K562 (cell line): ENCODE measurements at regions not wholly inside any gene's neighbourhood (a gene's known extent, or its start where the extent isn't known, plus 50 kb on each side); places are given as distances from the start of the nearest gene placed in this dataset.
A peak's percentile ranks its signal among the peaks of the same experiment; 100 is the strongest.

ENCODE experiments used
- ATAC-seq: fragments of 200-7000 bp; cut with Tn5 transposase; 3 replicates; pipeline ENCODE4 v1.9.1; 2020; ENCODE audit warnings: moderate library complexity
- BruUV-seq: library from RNA; stranded (reverse); fragments of 400-500 nt; replicated peaks from 2 replicates; lab custom pipeline; 2021; lab: Mats Ljungman, UMichigan
- CTCF ChIA-PET: fragments of 300-600 bp; formaldehyde crosslinking; extraction: SDS; loops from one replicate; lab custom pipeline; 2021; ENCODE audit warnings: low intra/inter-chr PET ratio; lab: Yijun Ruan, JAX
- POLR2A ChIA-PET: fragments of 300-600, 350-650 bp; sonication (Branson Sonifier 250); formaldehyde crosslinking; extraction: SDS; loops from one replicate; lab custom pipeline; 2021; ENCODE audit warnings: antibody characterized with exemption, inconsistent platforms; lab: Yijun Ruan, JAX
- DNase-seq, 4 experiments: peaks; one replicate each; pipeline versions ENCODE4 v3.0.0 to v3.0.0-alpha.2; 2011 to 2018; ENCODE audit warnings: low spot score in 3 of 4, mixed read lengths in 3 of 4; ENCODE audit errors: extremely low read depth in 1 of 4
- FAIRE-seq: peaks from 2 replicates; lab custom pipeline; 2011; peaks lifted over from hg19 to GRCh38; lab: Jason Lieb, UNC
- H2AFZ ChIP-seq: 2 replicates; pipeline ENCODE4 v1.6.0; 2011; ENCODE audit warnings: low read depth, low read length, control low read depth, inconsistent platforms
- H3K27ac ChIP-seq: fragments of 200-600 bp; 3 replicates; pipeline ENCODE4 v1.8.0; 2011; ENCODE audit warnings: low read depth, mild to moderate bottlenecking, control low read depth, inconsistent platforms, low read length, moderate library complexity, mixed read lengths; ENCODE audit errors: extremely low read depth
- H3K27me3 ChIP-seq, 2 experiments: fragments of 300-600 bp in 1 of 2; 2 replicates in 1 of 2; 3 replicates in 1 of 2; pipeline versions ENCODE4 v1.6.0 to v1.8.0; 2011; ENCODE audit warnings: inconsistent platforms in 2 of 2, low read length in 2 of 2, mild to moderate bottlenecking in 1 of 2, mixed read lengths in 1 of 2, moderate library complexity in 1 of 2; ENCODE audit not compliant: control insufficient read depth in 2 of 2, insufficient read depth in 2 of 2
- H3K36me3 ChIP-seq: fragments of 300-600 bp; 3 replicates; pipeline ENCODE4 v1.8.0; 2011; ENCODE audit warnings: mild to moderate bottlenecking, low read length, inconsistent platforms; ENCODE audit not compliant: control insufficient read depth, insufficient read depth
- H3K4me1 ChIP-seq, 2 experiments: fragments of 200-600 bp in 1 of 2; replicated peaks in 1 of 2; 2 replicates in 1 of 2; 3 replicates in 1 of 2; pipeline versions ENCODE4 v1.5.1 to v1.8.0; 2011; ENCODE audit warnings: inconsistent platforms in 2 of 2, low read length in 2 of 2, mild to moderate bottlenecking in 1 of 2, mixed read lengths in 1 of 2, moderate library complexity in 1 of 2; ENCODE audit not compliant: control insufficient read depth in 2 of 2, insufficient read depth in 2 of 2
- H3K4me2 ChIP-seq: 2 replicates; pipeline ENCODE4 v1.6.1; 2011; ENCODE audit warnings: low read length, control low read depth, inconsistent platforms, mixed read lengths; ENCODE audit not compliant: insufficient read depth
- H3K4me3 ChIP-seq: fragments of 200-600 bp; sonication (generic), shearing (Covaris generic); 2 replicates; pipeline ENCODE4 v1.5.1; 2016; ENCODE audit warnings: control low read depth, inconsistent platforms
- H3K79me2 ChIP-seq: fragments of 200-600 bp; 3 replicates; pipeline ENCODE4 v1.8.0; 2011; ENCODE audit warnings: low read length, inconsistent platforms; ENCODE audit not compliant: control insufficient read depth, insufficient read depth
- H3K9ac ChIP-seq, 2 experiments: 2 replicates each; pipeline versions ENCODE4 v1.6.0 to v1.6.1; 2011; ENCODE audit warnings: low read depth in 2 of 2, low read length in 2 of 2, control low read depth in 1 of 2, inconsistent platforms in 1 of 2, mild to moderate bottlenecking in 1 of 2, mixed read lengths in 1 of 2; ENCODE audit not compliant: insufficient read depth in 1 of 2
- H3K9me1 ChIP-seq: one replicate; pipeline ENCODE4 v1.6.0; 2011; ENCODE audit warnings: inconsistent platforms, mild to moderate bottlenecking, low read length, moderate library complexity; ENCODE audit not compliant: control insufficient read depth, insufficient read depth
- H3K9me3 ChIP-seq: replicated peaks from 2 replicates; pipeline ENCODE4 v1.5.1; 2011; ENCODE audit warnings: low read depth, low read length, inconsistent platforms; ENCODE audit not compliant: control insufficient read depth, insufficient read depth
- H4K20me1 ChIP-seq: replicated peaks from 2 replicates; pipeline ENCODE4 v1.6.1; 2011; ENCODE audit warnings: low read length, inconsistent platforms, mixed read lengths; ENCODE audit not compliant: control insufficient read depth, insufficient read depth
- CEBPB ChIP-seq: fragments of 450-650 bp; IDR thresholded peaks from 2 replicates; pipeline ENCODE4 v1.6.1; 2016; ENCODE audit warnings: missing genetic modification characterization, missing compliant biosample characterization
- CEBPG ChIP-seq, 3 experiments: fragments of 200-800 bp in 1 of 3; sonication (Bioruptor generic) in 1 of 3; sonication (generic) in 1 of 3; formaldehyde crosslinking in 1 of 3; IDR thresholded peaks in 2 of 3; conservative IDR thresholded peaks in 1 of 3; 2 replicates each; pipeline versions ENCODE4 v1.6.1 to v1.8.0; 2016 to 2022; ENCODE audit warnings: missing compliant biosample characterization in 2 of 3, missing genetic modification characterization in 2 of 3, mild to moderate bottlenecking in 1 of 3, missing genetic modification reagents in 1 of 3
- EHMT2 ChIP-seq: fragments of 450-650 bp; IDR thresholded peaks from 2 replicates; pipeline ENCODE4 v1.6.1; 2018; ENCODE audit warnings: antibody characterized with exemption
- HNRNPH1 ChIP-seq: fragments of 200-400 bp; formaldehyde crosslinking; optimal IDR thresholded peaks from 2 replicates; pipeline ENCODE3; 2017; ENCODE audit warnings: low read depth, mild to moderate bottlenecking, low read length, moderate library complexity
- PTBP1 ChIP-seq: fragments of 200-400 bp; formaldehyde crosslinking; IDR thresholded peaks from 2 replicates; pipeline ENCODE4 v1.6.1; 2017; ENCODE audit warnings: low read depth, low read length
- SAP30 ChIP-seq: fragments of 200-600 bp; sonication (generic); IDR thresholded peaks from 2 replicates; pipeline ENCODE4 v1.6.1; 2012; ENCODE audit warnings: borderline replicate concordance, low read depth, mild to moderate bottlenecking, moderate library complexity, low read length, control low read depth, inconsistent platforms; ENCODE audit not compliant: insufficient read depth, poor library complexity, severe bottlenecking
- ZBED1 ChIP-seq: IDR thresholded peaks from 2 replicates; pipeline ENCODE4 v1.6.1; 2014
- ZNF212 ChIP-seq: fragments of 450-650 bp; formaldehyde crosslinking; IDR thresholded peaks from 2 replicates; pipeline ENCODE4 v1.4.0; 2020; ENCODE audit warnings: mild to moderate bottlenecking
- WGBS: fragments of 100-300 bp; shearing (Covaris generic); methylation state at CpG from one replicate; pipeline ENCODE4 v1.1.6; 2016; ENCODE audit warnings: low coverage, mixed read lengths; ENCODE audit not compliant: insufficient coverage; ENCODE audit errors: missing lambda C conversion rate; 5-methylcytosine and 5-hydroxymethylcytosine counted together
- in situ Hi-C: fragments of 300-500 bp; cut with MboI; formaldehyde crosslinking; loops from 4 replicates; pipeline ENCODE4 v1.15.0; 2018; ENCODE audit warnings: inconsistent platforms, mixed read lengths
- intact Hi-C: fragments of 100-400 bp; cut with micrococcal nuclease; formaldehyde crosslinking; loops from 2 replicates; pipeline ENCODE4 v1.14.2; 2022
- TF ChIP-seq, protein P1 (sequence below): IDR thresholded peaks from 2 replicates; pipeline ENCODE4 v1.6.1; 2014; ENCODE audit warnings: antibody characterized with exemption

- no peak overlapping the region for H3K27ac ChIP-seq
- ATAC-seq (no peak), FAIRE-seq (no peak), DNase-seq (no peak)
- H3K27me3 ChIP-seq = peaks cover 0 to 6% of the 10 kb centered on the region in 2 experiments; a peak in 3 of 5 replicates
- in situ Hi-C loops = loop anchor here (25.0 kb wide), 1 partner anchor 239 kb away; no protein-coding TSS in a partner anchor
- intact Hi-C loops = no loop called here
- H3K36me3 ChIP-seq = no peaks in the 10 kb centered on the region
- no peaks in the 10 kb centered on the region for H3K4me1 ChIP-seq
- H2AFZ ChIP-seq = no peak overlapping the region
- TF ChIP-seq ZBED1 (no peak), CEBPG (CRISPR knock-in tag; IDR thresholded peaks at IDR 0.05) (no peak), CEBPG (tag; conservative IDR thresholded peaks at IDR 0.05 in 1 of 2, IDR thresholded peaks at IDR 0.05 in 1 of 2) (peak; percentile 51 to 88), SAP30 (no peak), ZNF212 (CRISPR knock-in tag) (no peak), PTBP1 (no peak), HNRNPH1 (no peak), CEBPB (peak; percentile 83), EHMT2 (no peak)
- TF ChIP-seq, protein P1, sequence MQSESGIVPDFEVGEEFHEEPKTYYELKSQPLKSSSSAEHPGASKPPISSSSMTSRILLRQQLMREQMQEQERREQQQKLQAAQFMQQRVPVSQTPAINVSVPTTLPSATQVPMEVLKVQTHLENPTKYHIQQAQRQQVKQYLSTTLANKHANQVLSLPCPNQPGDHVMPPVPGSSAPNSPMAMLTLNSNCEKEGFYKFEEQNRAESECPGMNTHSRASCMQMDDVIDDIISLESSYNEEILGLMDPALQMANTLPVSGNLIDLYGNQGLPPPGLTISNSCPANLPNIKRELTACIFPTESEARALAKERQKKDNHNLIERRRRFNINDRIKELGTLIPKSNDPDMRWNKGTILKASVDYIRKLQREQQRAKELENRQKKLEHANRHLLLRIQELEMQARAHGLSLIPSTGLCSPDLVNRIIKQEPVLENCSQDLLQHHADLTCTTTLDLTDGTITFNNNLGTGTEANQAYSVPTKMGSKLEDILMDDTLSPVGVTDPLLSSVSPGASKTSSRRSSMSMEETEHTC = no peak
- ChIA-PET CTCF (no interaction called here), POLR2A (interaction anchor here (0.8 kb wide), 1 partner anchor 11 kb away, joined by 3 read pairs; no protein-coding TSS in a partner anchor)
- no peaks in the 10 kb centered on the region for H3K9me1 ChIP-seq
- no TSS peak for BruUV-seq
- no peaks in the 10 kb centered on the region for H3K9me3 ChIP-seq
- no peak overlapping the region for H3K9ac ChIP-seq
- no peak overlapping the region for H3K4me3 ChIP-seq
- H4K20me1 ChIP-seq = no peaks in the 10 kb centered on the region
- no peaks in the 10 kb centered on the region for H3K79me2 ChIP-seq
- no peak overlapping the region for H3K4me2 ChIP-seq
- 24% methylated on average over 3 of the region's 3 CpGs for WGBS
Observed at GRCh38 chr6:53426117-53426516, 77.4 kb upstream of the ELOVL5 start.
